IMR-90 (cell line): ENCODE measurements at regions not wholly inside any gene's neighbourhood (a gene's known extent, or its start where the extent isn't known, plus 50 kb on each side); places are given as distances from the start of the nearest gene placed in this dataset.

Source experiments
- ATAC-seq: fragments of 200-7000 bp; cut with Tn5 transposase; 2 replicates; pipeline ENCODE4 v1.9.1; 2020; ENCODE audit warnings: low read depth, mild to moderate bottlenecking, moderate library complexity
- BruUV-seq: library from RNA; stranded (reverse); fragments of 400-500 nt; replicated peaks from 2 replicates; lab custom pipeline; 2021; lab: Mats Ljungman, UMichigan
- CTCF ChIA-PET: fragments of 300-600 bp; formaldehyde crosslinking; extraction: SDS; loops from one replicate; lab custom pipeline; 2021; ENCODE audit warnings: antibody characterized with exemption; lab: Yijun Ruan, JAX
- POLR2A ChIA-PET: fragments of 300-600 bp; sonication (Branson Sonifier 250); formaldehyde crosslinking; loops from one replicate; lab custom pipeline; 2022; ENCODE audit warnings: antibody characterized with exemption; ENCODE audit not compliant: unreplicated experiment; lab: Charles Lee
- DNase-seq: peaks from one replicate; pipeline ENCODE4 v3.0.0; 2013
- H2AFZ ChIP-seq: replicated peaks from 2 replicates; pipeline ENCODE3; 2013; ENCODE audit warnings: low read length, mild to moderate bottlenecking; ENCODE audit not compliant: poor library complexity
- H2AK5ac ChIP-seq: 2 replicates; pipeline ENCODE4 v1.6.1; 2013; ENCODE audit warnings: low read depth, low read length, inconsistent platforms
- H2AK9ac ChIP-seq: replicated peaks from 2 replicates; pipeline ENCODE3; 2013; ENCODE audit warnings: mild to moderate bottlenecking, low read depth, low read length, moderate library complexity; ENCODE audit not compliant: poor library complexity
- H2BK120ac ChIP-seq: 2 replicates; pipeline ENCODE4 v1.6.1; 2013; ENCODE audit warnings: low read depth, low read length, inconsistent platforms
- H2BK15ac ChIP-seq: 3 replicates; pipeline ENCODE4 v1.6.1; 2013; ENCODE audit warnings: low read depth, low read length, inconsistent platforms
- H2BK20ac ChIP-seq: 2 replicates; pipeline ENCODE4 v1.6.1; 2013; ENCODE audit warnings: low read depth, mild to moderate bottlenecking, inconsistent platforms, low read length, moderate library complexity
- H2BK5ac ChIP-seq: 2 replicates; pipeline ENCODE4 v1.6.1; 2013; ENCODE audit warnings: mild to moderate bottlenecking, low read depth, low read length, inconsistent platforms; ENCODE audit not compliant: poor library complexity, severe bottlenecking
- H3K14ac ChIP-seq: replicated peaks from 2 replicates; pipeline ENCODE4 v1.6.1; 2013; ENCODE audit warnings: low read depth, low read length, inconsistent platforms
- H3K18ac ChIP-seq: 2 replicates; pipeline ENCODE4 v1.6.1; 2013; ENCODE audit warnings: low read depth, low read length, control low read depth
- H3K23ac ChIP-seq: 2 replicates; pipeline ENCODE4 v1.6.1; 2013; ENCODE audit warnings: low read depth, low read length, inconsistent platforms
- H3K27ac ChIP-seq: 2 replicates; pipeline ENCODE4 v1.5.1; 2013; ENCODE audit warnings: mild to moderate bottlenecking, control low read depth, low read length; ENCODE audit not compliant: insufficient read depth
- H3K27me3 ChIP-seq: 2 replicates; pipeline ENCODE4 v1.6.1; 2013; ENCODE audit warnings: low read length; ENCODE audit not compliant: control insufficient read depth, insufficient read depth
- H3K36me3 ChIP-seq: 2 replicates; pipeline ENCODE4 v1.6.1; 2013; ENCODE audit warnings: low read length, mixed read lengths; ENCODE audit not compliant: control insufficient read depth, insufficient read depth
- H3K4ac ChIP-seq: 2 replicates; pipeline ENCODE4 v1.6.1; 2013; ENCODE audit warnings: low read depth, low read length, inconsistent platforms
- H3K4me1 ChIP-seq: 2 replicates; pipeline ENCODE4 v1.6.1; 2013; ENCODE audit warnings: low read length, mixed read lengths; ENCODE audit not compliant: control insufficient read depth, insufficient read depth
- H3K4me2 ChIP-seq: 2 replicates; pipeline ENCODE4 v1.6.1; 2013; ENCODE audit warnings: low read depth, mild to moderate bottlenecking, control low read depth, low read length, moderate library complexity
- H3K4me3 ChIP-seq: 2 replicates; pipeline ENCODE4 v1.5.1; 2013; ENCODE audit warnings: low read depth, mild to moderate bottlenecking, control low read depth, low read length, moderate library complexity; ENCODE audit not compliant: insufficient read depth
- H3K56ac ChIP-seq: 2 replicates; pipeline ENCODE4 v1.6.1; 2013; ENCODE audit warnings: low read length, inconsistent platforms; ENCODE audit not compliant: insufficient read depth; ENCODE audit errors: extremely low read depth
- H3K79me1 ChIP-seq, 2 experiments: 2 replicates each; pipeline ENCODE4 v1.6.1; 2013; ENCODE audit warnings: low read length in 2 of 2, inconsistent platforms in 1 of 2, low read depth in 1 of 2
- H3K9ac ChIP-seq: 2 replicates; pipeline ENCODE4 v1.6.1; 2013; ENCODE audit warnings: low read depth, low read length, control low read depth
- H3K9me1 ChIP-seq: 2 replicates; pipeline ENCODE4 v1.6.1; 2013; ENCODE audit warnings: low read length, inconsistent platforms; ENCODE audit not compliant: insufficient read depth
- H3K9me3 ChIP-seq: 2 replicates; pipeline ENCODE4 v1.6.1; 2013; ENCODE audit warnings: low read length; ENCODE audit not compliant: control insufficient read depth, insufficient read depth
- H4K20me1 ChIP-seq: 2 replicates; pipeline ENCODE4 v1.6.1; 2013; ENCODE audit warnings: low read length, inconsistent platforms; ENCODE audit not compliant: insufficient read depth
- H4K5ac ChIP-seq: 2 replicates; pipeline ENCODE4 v1.6.1; 2013; ENCODE audit warnings: mild to moderate bottlenecking, low read depth, low read length, control low read depth
- H4K8ac ChIP-seq, 2 experiments: 2 replicates each; pipeline ENCODE4 v1.6.1; 2013; ENCODE audit warnings: low read depth in 2 of 2, low read length in 2 of 2, control low read depth in 1 of 2, inconsistent platforms in 1 of 2
- H4K91ac ChIP-seq: 2 replicates; pipeline ENCODE4 v1.6.1; 2013; ENCODE audit warnings: low read depth, low read length, inconsistent platforms; ENCODE audit not compliant: insufficient read depth
- USF2 ChIP-seq: fragments of 150-350 bp; IDR thresholded peaks from 2 replicates; pipeline ENCODE4 v1.6.1; 2017; ENCODE audit warnings: mild to moderate bottlenecking, antibody characterized with exemption, low read length, low read depth
- WGBS, 2 experiments: methylation state at CpG; one replicate each; pipeline versions ENCODE4 v1.1.5 to v1.1.7; 2013; ENCODE audit warnings: missing lambda C conversion rate in 2 of 2; ENCODE audit not compliant: insufficient read length in 1 of 2; ENCODE audit errors: extremely low coverage in 2 of 2; 5-methylcytosine and 5-hydroxymethylcytosine counted together
- dilution Hi-C: fragments of 300-500 bp; cut with HindIII; formaldehyde crosslinking; loops from one replicate; pipeline ENCODE4 v1.14.3; 2018; ENCODE audit warnings: low sequenced_read_pairs; ENCODE audit not compliant: unreplicated experiment
- in situ Hi-C: fragments of 300-500 bp; cut with MboI; formaldehyde crosslinking; loops from 3 replicates; pipeline ENCODE4 v1.14.3; 2019; ENCODE audit warnings: low sequenced_read_pairs, inconsistent platforms, mixed read lengths
- intact Hi-C: fragments of 100-400 bp; cut with micrococcal nuclease; formaldehyde crosslinking; loops from 2 replicates; pipeline ENCODE4 v1.10.0; 2022

DNA sequence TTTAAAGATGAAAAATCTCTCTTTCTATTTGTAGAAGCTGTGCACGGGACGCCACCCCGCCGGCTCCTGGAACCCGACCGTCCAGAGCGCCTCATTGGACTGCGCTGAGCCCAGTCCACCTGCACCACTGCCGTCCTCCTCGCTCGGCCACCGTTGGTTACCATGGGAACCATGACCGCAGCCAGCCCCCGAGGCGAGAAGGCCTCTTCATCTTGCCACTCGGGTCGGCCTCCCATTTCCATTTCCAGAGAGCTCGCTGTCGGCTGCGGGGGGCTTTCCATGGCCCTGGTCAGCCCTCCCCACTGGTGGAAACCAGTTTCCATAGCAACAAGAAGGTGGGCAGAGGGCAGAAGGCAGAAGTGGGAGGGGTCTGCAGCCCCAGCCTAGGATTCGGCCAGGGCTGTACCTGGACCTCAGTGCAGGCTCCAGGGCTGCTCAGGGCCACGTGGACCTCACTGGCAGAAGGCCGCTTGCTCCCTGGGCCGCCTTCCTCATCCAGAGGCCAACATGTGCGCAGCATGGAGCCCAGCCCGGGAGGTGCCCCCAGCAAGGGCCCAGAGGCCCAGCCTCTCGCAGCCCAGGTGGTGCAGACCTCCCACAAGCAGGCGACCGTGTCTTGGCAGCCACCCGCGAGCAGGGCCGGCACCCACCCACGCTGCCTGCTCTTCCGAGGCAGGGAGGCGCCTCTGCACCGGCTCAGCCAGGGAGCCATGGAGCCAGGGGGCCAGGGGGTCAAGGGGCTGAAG is 283.5 kb upstream of the PPP2R2D start:
- H2BK5ac ChIP-seq, result no peak overlapping the region
- H3K18ac ChIP-seq, result no peak overlapping the region
- no peaks in the 10 kb centered on the region for H3K4me1 ChIP-seq
- peaks cover 42% of the 10 kb centered on the region for H3K9me3 ChIP-seq
- H4K5ac ChIP-seq, result no peak overlapping the region
- no peak overlapping the region for H3K56ac ChIP-seq
- H3K4ac ChIP-seq, result no peak overlapping the region
- no peak overlapping the region for H2BK15ac ChIP-seq
- POLR2A ChIA-PET, result no interaction called here
- no peaks in the 10 kb centered on the region for H3K9me1 ChIP-seq
- no peak overlapping the region for H4K8ac ChIP-seq
- H3K23ac ChIP-seq, result no peak overlapping the region
- no peaks in the 10 kb centered on the region for H3K79me1 ChIP-seq
- in situ Hi-C loops, result no loop called here
- no peaks in the 10 kb centered on the region for H3K36me3 ChIP-seq
- no peak overlapping the region for H4K91ac ChIP-seq
- H3K4me3 ChIP-seq, result no peak overlapping the region
- no peak overlapping the region for H2AK9ac ChIP-seq
- H2AK5ac ChIP-seq, result no peak overlapping the region
- H3K4me2 ChIP-seq, result no peak overlapping the region
- ATAC-seq, result no peak
- TF ChIP-seq USF2, result no peak
- no peaks in the 10 kb centered on the region for H3K27me3 ChIP-seq
- H2BK20ac ChIP-seq, result no peak overlapping the region
- WGBS, 2 experiments, result 60% methylated on average over 7 of the region's 36 CpGs; no CpG with 5 or more reads in 1 of the 2 experiments
- dilution Hi-C loops, result no loop called here
- H3K9ac ChIP-seq, result no peak overlapping the region
- CTCF ChIA-PET, result no interaction called here
- DNase-seq, result no peak
- no TSS peak for BruUV-seq
- no peak overlapping the region for H2BK120ac ChIP-seq
- no peaks in the 10 kb centered on the region for H4K20me1 ChIP-seq
- H2AFZ ChIP-seq, result no peak overlapping the region
- intact Hi-C loops, result no loop called here
- H3K27ac ChIP-seq, result no peak overlapping the region
- no peak overlapping the region for H3K14ac ChIP-seq
